K562 (cell line): ENCODE measurements at regions not wholly inside any gene's neighbourhood (a gene's known extent, or its start where the extent isn't known, plus 50 kb on each side); places are given as distances from the start of the nearest gene placed in this dataset.

Source experiments
- ATAC-seq: fragments of 200-7000 bp; cut with Tn5 transposase; 3 replicates; pipeline ENCODE4 v1.9.1; 2020; ENCODE audit warnings: moderate library complexity
- BruUV-seq: library from RNA; stranded (reverse); fragments of 400-500 nt; replicated peaks from 2 replicates; lab custom pipeline; 2021; lab: Mats Ljungman, UMichigan
- CTCF ChIA-PET: fragments of 300-600 bp; formaldehyde crosslinking; extraction: SDS; loops from one replicate; lab custom pipeline; 2021; ENCODE audit warnings: low intra/inter-chr PET ratio; lab: Yijun Ruan, JAX
- POLR2A ChIA-PET: fragments of 300-600, 350-650 bp; sonication (Branson Sonifier 250); formaldehyde crosslinking; extraction: SDS; loops from one replicate; lab custom pipeline; 2021; ENCODE audit warnings: antibody characterized with exemption, inconsistent platforms; lab: Yijun Ruan, JAX
- DNase-seq, 4 experiments: peaks; one replicate each; pipeline versions ENCODE4 v3.0.0 to v3.0.0-alpha.2; 2011 to 2018; ENCODE audit warnings: low spot score in 3 of 4, mixed read lengths in 3 of 4; ENCODE audit errors: extremely low read depth in 1 of 4
- FAIRE-seq: peaks from 2 replicates; lab custom pipeline; 2011; peaks lifted over from hg19 to GRCh38; lab: Jason Lieb, UNC
- H2AFZ ChIP-seq: 2 replicates; pipeline ENCODE4 v1.6.0; 2011; ENCODE audit warnings: low read depth, low read length, control low read depth, inconsistent platforms
- H3K27ac ChIP-seq: fragments of 200-600 bp; 3 replicates; pipeline ENCODE4 v1.8.0; 2011; ENCODE audit warnings: low read depth, mild to moderate bottlenecking, control low read depth, inconsistent platforms, low read length, moderate library complexity, mixed read lengths; ENCODE audit errors: extremely low read depth
- H3K27me3 ChIP-seq, 2 experiments: fragments of 300-600 bp in 1 of 2; 2 replicates in 1 of 2; 3 replicates in 1 of 2; pipeline versions ENCODE4 v1.6.0 to v1.8.0; 2011; ENCODE audit warnings: inconsistent platforms in 2 of 2, low read length in 2 of 2, mild to moderate bottlenecking in 1 of 2, mixed read lengths in 1 of 2, moderate library complexity in 1 of 2; ENCODE audit not compliant: control insufficient read depth in 2 of 2, insufficient read depth in 2 of 2
- H3K36me3 ChIP-seq: fragments of 300-600 bp; 3 replicates; pipeline ENCODE4 v1.8.0; 2011; ENCODE audit warnings: mild to moderate bottlenecking, low read length, inconsistent platforms; ENCODE audit not compliant: control insufficient read depth, insufficient read depth
- H3K4me1 ChIP-seq, 2 experiments: fragments of 200-600 bp in 1 of 2; replicated peaks in 1 of 2; 2 replicates in 1 of 2; 3 replicates in 1 of 2; pipeline versions ENCODE4 v1.5.1 to v1.8.0; 2011; ENCODE audit warnings: inconsistent platforms in 2 of 2, low read length in 2 of 2, mild to moderate bottlenecking in 1 of 2, mixed read lengths in 1 of 2, moderate library complexity in 1 of 2; ENCODE audit not compliant: control insufficient read depth in 2 of 2, insufficient read depth in 2 of 2
- H3K4me2 ChIP-seq: 2 replicates; pipeline ENCODE4 v1.6.1; 2011; ENCODE audit warnings: low read length, control low read depth, inconsistent platforms, mixed read lengths; ENCODE audit not compliant: insufficient read depth
- H3K4me3 ChIP-seq: fragments of 200-600 bp; sonication (generic), shearing (Covaris generic); 2 replicates; pipeline ENCODE4 v1.5.1; 2016; ENCODE audit warnings: control low read depth, inconsistent platforms
- H3K79me2 ChIP-seq: fragments of 200-600 bp; 3 replicates; pipeline ENCODE4 v1.8.0; 2011; ENCODE audit warnings: low read length, inconsistent platforms; ENCODE audit not compliant: control insufficient read depth, insufficient read depth
- H3K9ac ChIP-seq, 2 experiments: 2 replicates each; pipeline versions ENCODE4 v1.6.0 to v1.6.1; 2011; ENCODE audit warnings: low read depth in 2 of 2, low read length in 2 of 2, control low read depth in 1 of 2, inconsistent platforms in 1 of 2, mild to moderate bottlenecking in 1 of 2, mixed read lengths in 1 of 2; ENCODE audit not compliant: insufficient read depth in 1 of 2
- H3K9me1 ChIP-seq: one replicate; pipeline ENCODE4 v1.6.0; 2011; ENCODE audit warnings: inconsistent platforms, mild to moderate bottlenecking, low read length, moderate library complexity; ENCODE audit not compliant: control insufficient read depth, insufficient read depth
- H3K9me3 ChIP-seq: replicated peaks from 2 replicates; pipeline ENCODE4 v1.5.1; 2011; ENCODE audit warnings: low read depth, low read length, inconsistent platforms; ENCODE audit not compliant: control insufficient read depth, insufficient read depth
- H4K20me1 ChIP-seq: replicated peaks from 2 replicates; pipeline ENCODE4 v1.6.1; 2011; ENCODE audit warnings: low read length, inconsistent platforms, mixed read lengths; ENCODE audit not compliant: control insufficient read depth, insufficient read depth
- DACH1 ChIP-seq: fragments of 450-650 bp; IDR thresholded peaks from 2 replicates; pipeline ENCODE4 v1.6.1; 2018; ENCODE audit not compliant: partially characterized antibody
- ETS2 ChIP-seq: IDR thresholded peaks from 2 replicates; pipeline ENCODE4 v1.6.1; 2016; ENCODE audit warnings: borderline replicate concordance, missing genetic modification characterization, mild to moderate bottlenecking, moderate library complexity, missing compliant biosample characterization; ENCODE audit not compliant: poor library complexity, severe bottlenecking
- GATA2 ChIP-seq: sonication (generic); formaldehyde crosslinking; IDR thresholded peaks from 2 replicates; pipeline ENCODE4 v1.4.0; 2020; ENCODE audit warnings: mild to moderate bottlenecking, missing genetic modification reagents
- JUNB ChIP-seq: fragments of 450-650 bp; formaldehyde crosslinking; conservative IDR thresholded peaks from 2 replicates; pipeline ENCODE4 v1.4.0; 2020; ENCODE audit warnings: mild to moderate bottlenecking
- MAFG ChIP-seq: fragments of 450-650 bp; conservative IDR thresholded peaks from 2 replicates; pipeline ENCODE4 v1.6.1; 2016; ENCODE audit warnings: missing genetic modification characterization, missing compliant biosample characterization
- MAFK ChIP-seq: IDR thresholded peaks from 2 replicates; pipeline ENCODE4 v1.6.1; 2011; ENCODE audit warnings: low read length, improper control_type of control experiment
- PHB2 ChIP-seq: fragments of 450-650 bp; IDR thresholded peaks from 2 replicates; pipeline ENCODE4 v1.6.1; 2017; ENCODE audit warnings: low read depth
- RBM34 ChIP-seq: fragments of 200-400 bp; formaldehyde crosslinking; IDR thresholded peaks from 2 replicates; pipeline ENCODE4 v1.6.1; 2018; ENCODE audit warnings: low read length, borderline replicate concordance; ENCODE audit not compliant: insufficient read depth
- SFPQ ChIP-seq: fragments of 200-400 bp; formaldehyde crosslinking; IDR thresholded peaks from 2 replicates; pipeline ENCODE4 v1.6.1; 2017; ENCODE audit warnings: mild to moderate bottlenecking, low read depth, low read length, moderate library complexity
- SIRT6 ChIP-seq: IDR thresholded peaks from one replicate; pipeline ENCODE4 v1.6.1; 2012; ENCODE audit warnings: low read depth, mild to moderate bottlenecking, control low read depth, inconsistent platforms, low read length, moderate library complexity
- U2AF2 ChIP-seq: fragments of 200-400 bp; formaldehyde crosslinking; optimal IDR thresholded peaks from 2 replicates; pipeline ENCODE3; 2017; ENCODE audit warnings: low read depth, mild to moderate bottlenecking, low read length
- ZNF239 ChIP-seq: fragments of 250-450 bp; sonication (Bioruptor Pico); IDR thresholded peaks from 2 replicates; pipeline ENCODE4 v1.4.0; 2020; ENCODE audit warnings: mild to moderate bottlenecking
- ZNF384 ChIP-seq: IDR thresholded peaks from 2 replicates; pipeline ENCODE4 v1.6.1; 2012; ENCODE audit warnings: low read depth, low read length, improper control_type of control experiment
- ZNF408 ChIP-seq: fragments of 250-450 bp; sonication (Bioruptor Pico); IDR thresholded peaks from 2 replicates; pipeline ENCODE4 v1.4.0; 2020; ENCODE audit warnings: low read depth, mild to moderate bottlenecking, moderate library complexity
- ZNF436 ChIP-seq: fragments of 250-450, 450-650 bp; sonication (Bioruptor Pico); formaldehyde crosslinking; IDR thresholded peaks from 2 replicates; pipeline ENCODE4 v1.7.0; 2020; ENCODE audit warnings: mild to moderate bottlenecking
- ZNF444 ChIP-seq: fragments of 250-450 bp; sonication (Bioruptor Pico); IDR thresholded peaks from 2 replicates; pipeline ENCODE4 v1.4.0; 2020; ENCODE audit warnings: mild to moderate bottlenecking, moderate library complexity
- ZNF79 ChIP-seq: fragments of 250-450 bp; sonication (Bioruptor Pico); IDR thresholded peaks from 2 replicates; pipeline ENCODE4 v1.4.0; 2020; ENCODE audit warnings: low read depth, mild to moderate bottlenecking, moderate library complexity
- WGBS: fragments of 100-300 bp; shearing (Covaris generic); methylation state at CpG from one replicate; pipeline ENCODE4 v1.1.6; 2016; ENCODE audit warnings: low coverage, mixed read lengths; ENCODE audit not compliant: insufficient coverage; ENCODE audit errors: missing lambda C conversion rate; 5-methylcytosine and 5-hydroxymethylcytosine counted together
- in situ Hi-C: fragments of 300-500 bp; cut with MboI; formaldehyde crosslinking; loops from 4 replicates; pipeline ENCODE4 v1.15.0; 2018; ENCODE audit warnings: inconsistent platforms, mixed read lengths
- intact Hi-C: fragments of 100-400 bp; cut with micrococcal nuclease; formaldehyde crosslinking; loops from 2 replicates; pipeline ENCODE4 v1.14.2; 2022

GRCh38 chr7:57388761-57389160 is 61.2 kb upstream of the ZNF716 start:
- Histone ChIP-seq H3K9me3 (no peaks in the 10 kb centered on the region), H4K20me1 (no peaks in the 10 kb centered on the region), H3K9ac (no peak overlapping the region), H3K79me2 (no peaks in the 10 kb centered on the region), H3K4me2 (no peak overlapping the region), H3K9me1 (no peaks in the 10 kb centered on the region), H2AFZ (no peak overlapping the region), H3K27ac (no peak overlapping the region), H3K27me3 (no peaks in the 10 kb centered on the region), H3K36me3 (no peaks in the 10 kb centered on the region), H3K4me1 (no peaks in the 10 kb centered on the region), H3K4me3 (no peak overlapping the region)
- FAIRE-seq (no peak), ATAC-seq (no peak), DNase-seq (no peak)
- WGBS, result 7% methylated on average over 7 of the region's 7 CpGs
- in situ Hi-C loops, result no loop called here
- intact Hi-C loops, result no loop called here
- ChIA-PET CTCF (no interaction called here), POLR2A (no interaction called here)
- no TSS peak for BruUV-seq
- TF ChIP-seq MAFG (tag), result no peak
- no peak for TF ChIP-seq SFPQ
- no peak for TF ChIP-seq DACH1
- no peak for TF ChIP-seq U2AF2

GRCh38 chr7:57398548-57398947 is 51.4 kb upstream of the ZNF716 start:
- H3K4me2 ChIP-seq, result no peak overlapping the region
- BruUV-seq, result no TSS peak
- no peak overlapping the region for H2AFZ ChIP-seq
- TF ChIP-seq ZNF436, result no peak
- TF ChIP-seq ZNF444, result no peak
- no peak for TF ChIP-seq PHB2
- no peak for TF ChIP-seq ETS2 (tag)
- TF ChIP-seq MAFK, result no peak
- TF ChIP-seq RBM34, result no peak
- no peak for TF ChIP-seq ZNF408
- no peak for TF ChIP-seq GATA2 (CRISPR knock-in tag)
- no peak for TF ChIP-seq ZNF79
- TF ChIP-seq JUNB, result no peak
- no peak for TF ChIP-seq SIRT6
- no peak for TF ChIP-seq ZNF384
- TF ChIP-seq ZNF239 (CRISPR knock-in tag), result no peak

More at GRCh38 chr7:57398548-57398947, 51.4 kb upstream of the ZNF716 start:
- H3K27me3 ChIP-seq, result no peaks in the 10 kb centered on the region
- CTCF ChIA-PET, result no interaction called here
- H3K27ac ChIP-seq, result no peak overlapping the region
- no peaks in the 10 kb centered on the region for H3K79me2 ChIP-seq
- intact Hi-C loops (no loop called here), in situ Hi-C loops (no loop called here)
- ATAC-seq (no peak), DNase-seq (no peak), FAIRE-seq (no peak)
- no peaks in the 10 kb centered on the region for H3K36me3 ChIP-seq
- POLR2A ChIA-PET, result no interaction called here
- H3K9ac ChIP-seq, result no peak overlapping the region
- no peaks in the 10 kb centered on the region for H3K4me1 ChIP-seq
- H3K9me1 ChIP-seq, result no peaks in the 10 kb centered on the region
- no peaks in the 10 kb centered on the region for H3K9me3 ChIP-seq
- WGBS, result 2% methylated on average over 13 of the region's 14 CpGs
- no peak overlapping the region for H3K4me3 ChIP-seq
- no peaks in the 10 kb centered on the region for H4K20me1 ChIP-seq
